ENCODE measurements at regions not wholly inside any gene's neighbourhood (a gene's known extent, or its start where the extent isn't known, plus 50 kb on each side); places are given as distances from the start of the nearest gene placed in this dataset.

- H3K27ac ChIP-seq = no peak overlapping the region
- no peak overlapping the region for H3K4me3 ChIP-seq
- intact Hi-C loops (cut with DNase I) = no loop called here
- TF ChIP-seq CTCF (IDR thresholded peaks at IDR 0.05) = no peak
- no peaks in the 10 kb centered on the region for H3K4me1 ChIP-seq
- ATAC-seq (no peak), DNase-seq (no peak)
- no peaks in the 10 kb centered on the region for H3K36me3 ChIP-seq (ENCODE audit: insufficient read depth in 1 of 2, low read depth in 1 of 2)
- H3K9me3 ChIP-seq = no peaks in the 10 kb centered on the region
- no peaks in the 10 kb centered on the region for H3K27me3 ChIP-seq (ENCODE audit: insufficient read depth in 3 of 3, low read length in 2 of 3)
- WGBS, 3 donors = 74 to 86% (median 78%) methylated on average over 5 of the region's 5 CpGs
These were observed 294.6 kb downstream of the LRATD1 start for GRCh38 chr2:14927021-14927564.

GRCh38 chr2:14928056-14928455 lies 295.5 kb downstream of the LRATD1 start:
- DNase-seq (no peak), ATAC-seq (no peak)
- Histone ChIP-seq H3K4me1 (no peaks in the 10 kb centered on the region), H3K9me3 (no peaks in the 10 kb centered on the region), H3K36me3 (ENCODE audit: insufficient read depth in 1 of 2, low read depth in 1 of 2) (no peaks in the 10 kb centered on the region), H3K27ac (no peak overlapping the region), H3K4me3 (no peak overlapping the region), H3K27me3 (ENCODE audit: insufficient read depth in 3 of 3, low read length in 2 of 3) (no peaks in the 10 kb centered on the region)
- WGBS, 3 donors = 58 to 76% (median 70%) methylated on average over 1 of the region's 1 CpG
- no peak for TF ChIP-seq CTCF (IDR thresholded peaks at IDR 0.05)
- intact Hi-C loops (cut with DNase I) = no loop called here

GRCh38 chr2:14930441-14930840 lies 297.9 kb downstream of the LRATD1 start:
- Histone ChIP-seq H3K27me3 (ENCODE audit: insufficient read depth in 3 of 3, low read length in 2 of 3) (no peaks in the 10 kb centered on the region), H3K9me3 (no peaks in the 10 kb centered on the region), H3K36me3 (ENCODE audit: insufficient read depth in 1 of 2, low read depth in 1 of 2) (no peaks in the 10 kb centered on the region), H3K4me1 (no peaks in the 10 kb centered on the region), H3K27ac (no peak overlapping the region), H3K4me3 (no peak overlapping the region)
- ATAC-seq (no peak), DNase-seq (no peak)
- intact Hi-C loops (cut with DNase I) = no loop called here
- no peak for TF ChIP-seq CTCF (IDR thresholded peaks at IDR 0.05)
- 93 to 96% (median 93%) methylated on average over 2 of the region's 2 CpGs for WGBS, 3 donors

- Histone ChIP-seq H3K27ac (no peak overlapping the region), H3K9me3 (no peaks in the 10 kb centered on the region), H3K4me1 (no peaks in the 10 kb centered on the region), H3K27me3 (ENCODE audit: insufficient read depth in 3 of 3, low read length in 2 of 3) (no peaks in the 10 kb centered on the region), H3K36me3 (ENCODE audit: insufficient read depth in 1 of 2, low read depth in 1 of 2) (no peaks in the 10 kb centered on the region), H3K4me3 (no peak overlapping the region)
- no peak for TF ChIP-seq CTCF (IDR thresholded peaks at IDR 0.05)
- ATAC-seq (no peak), DNase-seq (no peak)
- intact Hi-C loops (cut with DNase I) = no loop called here
These were observed 299.8 kb downstream of the LRATD1 start for GRCh38 chr2:14932285-14932684.

GRCh38 chr2:14933753-14934152 lies 301.2 kb downstream of the LRATD1 start:
- H3K27ac ChIP-seq = no peak overlapping the region
- no peak for ATAC-seq
- no peaks in the 10 kb centered on the region for H3K27me3 ChIP-seq (ENCODE audit: insufficient read depth in 3 of 3, low read length in 2 of 3)
- H3K36me3 ChIP-seq (ENCODE audit: insufficient read depth in 1 of 2, low read depth in 1 of 2) = no peaks in the 10 kb centered on the region
- no peak overlapping the region for H3K4me3 ChIP-seq
- intact Hi-C loops (cut with DNase I) = no loop called here
- H3K4me1 ChIP-seq = no peaks in the 10 kb centered on the region
- no peak for TF ChIP-seq CTCF (IDR thresholded peaks at IDR 0.05)
- no peaks in the 10 kb centered on the region for H3K9me3 ChIP-seq
- DNase-seq = no peak

Data from psoas muscle (tissue), 7 donors.